Liver (tissue), 3 donors: ENCODE measurements at regions not wholly inside any gene's neighbourhood (a gene's known extent, or its start where the extent isn't known, plus 50 kb on each side); places are given as distances from the start of the nearest gene placed in this dataset.

Source experiments
- CTCF ChIP-seq: fragments of 150-350 bp; IDR thresholded peaks from 2 replicates; pipeline ENCODE4 v1.5.1; 2017; ENCODE audit warnings: improper control_type of control experiment, low read depth, low read length; ENCODE audit not compliant: missing input control
- GABPA ChIP-seq, 2 donors: IDR thresholded peaks in 1 of 2; conservative IDR thresholded peaks in 1 of 2; 2 replicates each; pipeline ENCODE4 v1.6.1; 2016; ENCODE audit warnings: antibody characterized with exemption in 2 of 2, mild to moderate bottlenecking in 1 of 2, moderate library complexity in 1 of 2
- donor health status: healthy.
- donor health status: healthy.

GRCh38 chr2:52465287-52465686, 1302.3 kb upstream of the CHAC2 start:
- TF ChIP-seq GABPA (IDR thresholded peaks at IDR 0.05 in 1 of 2, conservative IDR thresholded peaks at IDR 0.05 in 1 of 2) (no peak), CTCF (no peak)
